ENCODE measurements at regions not wholly inside any gene's neighbourhood (a gene's known extent, or its start where the extent isn't known, plus 50 kb on each side); places are given as distances from the start of the nearest gene placed in this dataset.

GRCh38 chr4:128527946-128528576 lies 240.4 kb upstream of the PGRMC2 start:
- DNase-seq (ENCODE audit: low read depth) = no peak

GRCh38 chr4:128527351-128527750 lies 239.7 kb upstream of the PGRMC2 start:
- DNase-seq (ENCODE audit: low read depth) = no peak

DNA sequence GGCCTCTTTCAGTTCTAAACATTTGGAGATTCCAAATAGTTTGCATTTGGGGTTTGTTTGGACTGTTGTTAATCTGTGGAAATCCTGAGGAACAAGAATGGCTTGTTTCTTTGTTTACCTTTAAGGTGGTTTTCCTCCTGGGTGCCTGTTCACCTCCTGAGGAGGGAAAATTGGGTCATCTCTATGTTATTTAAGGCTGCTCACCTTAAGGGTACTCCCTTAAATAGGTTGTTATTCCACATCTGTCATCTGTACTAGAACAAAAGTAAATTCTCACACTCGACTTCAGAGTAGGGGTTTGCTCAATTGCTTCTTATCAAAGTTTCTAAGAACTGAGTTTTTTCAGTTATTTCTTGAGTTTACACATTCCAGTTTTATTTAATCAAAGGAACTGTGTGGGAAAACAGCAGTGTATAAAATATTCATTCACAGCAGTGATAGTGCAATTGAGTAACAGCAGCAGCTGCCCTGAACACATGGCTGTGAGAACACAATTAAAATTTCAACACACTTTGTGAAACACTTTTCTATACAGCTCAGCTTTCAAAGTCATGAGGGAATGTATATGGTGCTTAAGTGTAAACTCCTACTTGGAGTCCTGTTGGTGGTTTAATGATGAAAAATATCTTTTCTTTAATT lies 238.5 kb upstream of the PGRMC2 start:
- no peak for DNase-seq (ENCODE audit: low read depth)

DNA sequence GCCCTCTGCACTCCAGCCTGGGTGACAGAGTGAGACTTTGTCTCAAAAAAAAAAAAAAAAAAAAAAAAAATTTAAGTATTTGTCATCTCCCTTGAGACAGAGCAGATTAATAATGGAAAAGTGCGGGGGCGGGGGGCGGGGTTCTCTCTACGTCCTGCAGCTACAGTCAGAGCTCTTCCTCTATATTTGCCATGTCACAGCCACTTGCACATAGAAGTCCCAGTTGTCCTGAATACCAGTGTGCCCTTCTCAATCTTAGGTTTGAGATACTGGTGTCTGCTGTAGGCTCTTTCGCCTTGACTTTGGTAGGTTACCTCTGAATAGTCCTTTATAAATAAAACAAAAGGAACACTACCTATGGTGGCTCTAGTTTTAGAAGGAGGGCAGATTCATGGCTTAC lies 237.8 kb upstream of the PGRMC2 start:
- DNase-seq (ENCODE audit: low read depth) = no peak

GRCh38 chr4:128524311-128524710 lies 236.7 kb upstream of the PGRMC2 start:
- DNase-seq (ENCODE audit: low read depth) = no peak

GRCh38 chr4:128521648-128522111 lies 234.1 kb upstream of the PGRMC2 start:
- no peak for DNase-seq (ENCODE audit: low read depth)

- no peak for DNase-seq (ENCODE audit: low read depth)
Measured at GRCh38 chr4:128521156-128521555, 233.5 kb upstream of the PGRMC2 start.

DNA sequence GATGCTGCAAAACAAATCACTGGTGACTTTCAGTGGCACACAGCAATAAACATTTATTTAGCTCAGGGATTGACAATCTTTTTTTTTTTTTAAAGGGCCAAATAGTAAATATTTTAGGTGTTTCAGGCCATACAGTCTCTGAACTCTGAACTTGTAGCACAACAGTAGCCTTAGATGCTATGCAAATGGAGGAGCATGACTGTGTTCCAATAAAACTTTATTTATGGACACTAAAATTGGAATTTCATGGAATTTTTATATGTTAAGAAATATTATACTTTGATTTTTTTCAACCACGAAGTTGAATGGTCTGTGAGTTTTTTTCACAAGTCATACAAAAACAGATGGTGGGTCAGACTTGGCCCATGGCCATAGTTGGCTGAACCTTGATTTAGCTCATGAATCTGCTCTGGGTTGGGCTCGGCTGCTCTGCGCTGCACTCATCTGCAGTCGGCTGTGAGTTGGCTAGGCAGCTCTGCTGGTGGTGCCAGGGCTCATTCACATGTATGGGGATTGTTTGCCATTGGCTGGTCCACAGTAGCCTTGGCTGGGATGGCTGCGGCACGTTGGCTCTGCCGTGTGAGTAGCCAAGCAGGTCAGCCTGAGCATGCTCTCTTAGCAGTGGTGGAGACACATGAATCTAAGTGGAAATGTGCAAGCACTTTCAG lies 231.7 kb upstream of the PGRMC2 start:
- no peak for DNase-seq (ENCODE audit: low read depth)

- DNase-seq (ENCODE audit: low read depth) = no peak
Measured at GRCh38 chr4:128517739-128518510, 230.3 kb upstream of the PGRMC2 start.

DNA sequence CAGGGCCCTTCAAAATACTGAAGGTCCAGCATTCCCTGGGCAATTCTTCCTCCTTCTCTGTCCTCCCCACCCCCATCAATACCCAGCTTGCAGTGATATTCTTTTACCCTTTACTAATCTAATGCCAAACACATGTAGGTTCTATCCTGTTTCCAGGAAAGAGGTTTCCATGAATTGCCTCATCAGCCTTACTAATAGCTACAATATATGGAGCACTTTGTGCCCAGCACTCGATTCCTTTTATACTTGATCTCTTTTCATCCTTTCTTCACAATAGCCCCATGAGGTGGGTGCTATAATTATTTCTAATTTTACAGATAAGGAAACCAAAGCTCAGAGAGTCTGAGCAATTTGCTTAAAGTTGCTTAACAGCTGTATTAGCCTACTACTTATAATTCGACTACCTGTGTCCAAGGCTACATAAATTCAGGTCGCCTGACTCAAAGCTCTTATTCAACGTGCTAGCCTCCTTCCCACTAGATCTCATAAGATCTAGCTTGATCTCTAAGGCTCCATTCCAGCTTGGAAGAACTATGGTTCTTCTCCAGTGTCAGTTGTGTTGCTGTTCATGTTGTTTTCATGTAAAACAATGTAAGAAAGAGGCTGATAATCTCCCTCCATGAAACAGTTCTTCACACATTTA lies 229.6 kb upstream of the PGRMC2 start:
- no peak for DNase-seq (ENCODE audit: low read depth)

GRCh38 chr4:128516301-128516969 lies 228.8 kb upstream of the PGRMC2 start:
- DNase-seq (ENCODE audit: low read depth) = no peak

DNA sequence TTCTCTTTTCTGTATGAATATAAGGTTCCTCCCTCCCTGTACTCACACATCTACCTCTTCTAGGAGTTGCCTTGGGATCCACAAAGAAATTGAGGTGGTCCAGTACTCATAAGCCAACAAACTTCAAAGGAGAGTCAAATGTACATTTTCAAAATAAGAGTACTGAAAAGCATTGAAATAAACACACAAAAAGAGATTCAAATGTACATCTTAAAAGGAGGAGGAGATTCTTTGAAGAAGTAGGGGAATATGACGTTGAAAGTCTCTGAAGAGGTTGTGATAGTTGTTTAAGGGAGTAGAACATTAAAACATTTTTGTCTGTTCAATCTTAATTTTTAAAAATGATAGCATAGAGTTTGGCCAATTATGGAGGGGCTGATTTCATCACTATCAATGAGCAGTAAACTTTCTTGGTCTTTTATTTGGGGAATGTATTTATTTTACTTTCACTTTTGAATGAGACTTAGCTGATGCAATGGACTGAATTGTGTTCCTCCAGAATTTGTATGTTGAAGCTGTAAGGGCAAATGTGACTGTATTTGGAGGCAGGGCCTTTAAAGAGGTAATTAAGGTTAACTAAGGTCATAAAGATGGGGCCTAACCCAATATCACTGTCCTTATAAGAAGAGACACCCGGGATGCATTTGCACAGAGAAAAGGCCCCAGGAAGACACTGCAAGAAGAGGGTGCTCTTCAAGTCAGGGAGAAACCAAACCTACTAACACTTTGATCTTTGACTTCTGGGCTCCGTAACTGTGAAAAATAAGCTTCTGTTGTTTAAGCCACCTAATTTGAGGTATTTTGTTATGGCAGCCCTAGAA lies 226.3 kb upstream of the PGRMC2 start:
- DNase-seq (ENCODE audit: low read depth) = no peak

- no peak for DNase-seq (ENCODE audit: low read depth)
Measured at GRCh38 chr4:128512767-128513322, 225.2 kb upstream of the PGRMC2 start.

DNA sequence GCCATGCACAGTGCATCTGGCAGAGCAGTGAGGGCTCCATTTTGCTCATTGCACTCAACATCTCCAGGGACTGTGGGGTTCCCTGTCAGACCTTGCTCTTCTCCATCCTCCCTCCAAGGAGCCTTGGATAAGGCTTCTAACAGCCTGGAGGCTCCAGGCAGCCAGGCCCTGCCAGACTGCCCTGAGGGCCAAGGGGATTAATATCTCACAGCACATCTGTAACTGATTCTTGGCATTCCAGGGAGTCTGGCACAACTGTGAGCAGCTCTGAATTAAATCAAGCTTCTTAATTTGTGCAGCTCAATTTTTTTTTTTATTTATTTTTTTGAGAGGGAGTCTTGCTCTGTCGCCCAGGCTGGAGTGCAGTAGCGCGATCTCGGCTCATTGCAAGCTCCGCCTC lies 224.5 kb upstream of the PGRMC2 start:
- DNase-seq (ENCODE audit: low read depth) = no peak

- DNase-seq (ENCODE audit: low read depth) = no peak
Measured at GRCh38 chr4:128510850-128511249, 223.2 kb upstream of the PGRMC2 start.

DNA sequence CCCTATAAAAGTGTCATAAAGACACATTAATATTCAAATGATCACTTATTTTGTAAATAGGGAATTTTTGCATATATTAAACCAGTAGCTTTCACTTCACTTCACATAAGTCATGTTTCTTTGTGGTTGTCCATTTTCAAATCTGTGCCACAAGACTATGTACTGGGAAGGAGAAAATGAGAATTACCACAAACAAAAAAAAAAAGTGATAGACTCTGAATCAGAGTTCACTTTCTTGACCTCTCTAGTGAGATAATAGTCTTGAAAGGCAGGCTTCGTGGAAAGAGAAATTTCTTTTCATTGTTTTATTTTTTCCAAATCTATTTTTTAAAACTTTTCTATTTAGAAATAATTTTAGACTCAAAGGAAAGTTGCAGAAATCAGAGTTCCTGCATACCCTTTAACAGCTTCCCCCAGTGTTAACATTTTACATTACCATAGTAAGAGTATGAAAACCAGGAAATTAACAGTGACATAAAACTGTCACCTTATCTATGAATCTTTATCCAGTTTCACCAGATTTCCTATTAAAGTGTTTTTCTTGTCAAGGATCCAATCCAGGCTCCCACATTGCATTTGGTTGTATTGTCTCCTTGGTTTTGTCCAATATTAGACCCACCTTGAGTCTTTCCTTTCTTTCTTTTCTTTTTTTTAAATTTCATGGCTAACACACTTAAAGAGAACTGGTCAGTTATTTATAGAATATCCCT lies 215.4 kb upstream of the PGRMC2 start:
- no peak for DNase-seq (ENCODE audit: low read depth)

- DNase-seq (ENCODE audit: low read depth) = no peak
Measured at GRCh38 chr4:128501239-128501638, 213.6 kb upstream of the PGRMC2 start.

GRCh38 chr4:128488055-128488705 lies 200.6 kb upstream of the PGRMC2 start:
- DNase-seq (ENCODE audit: low read depth) = no peak

- DNase-seq (ENCODE audit: low read depth) = no peak
Measured at GRCh38 chr4:128484896-128485295, 197.3 kb upstream of the PGRMC2 start.
